PC-9 (cell line): ENCODE measurements at regions not wholly inside any gene's neighbourhood (a gene's known extent, or its start where the extent isn't known, plus 50 kb on each side); places are given as distances from the start of the nearest gene placed in this dataset.

ENCODE experiments used
- BruUV-seq: library from RNA; stranded (reverse); fragments of 400-500 nt; replicated peaks from 2 replicates; lab custom pipeline; 2021; lab: Mats Ljungman, UMichigan
- CTCF ChIA-PET: fragments of 300-600 bp; sonication (Branson Sonifier 250); formaldehyde crosslinking; loops from one replicate; lab custom pipeline; 2022; ENCODE audit warnings: antibody characterized with exemption; lab: Charles Lee
- POLR2A ChIA-PET: fragments of 300-600 bp; sonication (Branson Sonifier 250); formaldehyde crosslinking; loops from one replicate; lab custom pipeline; 2022; ENCODE audit warnings: antibody characterized with exemption; ENCODE audit not compliant: unreplicated experiment; lab: Charles Lee
- DNase-seq, 2 experiments: peaks; one replicate each; pipeline versions ENCODE4 v3.0.0 to v3.0.0-alpha.2; 2015 to 2022; ENCODE audit warnings: mixed read lengths in 1 of 2
- H2AFZ ChIP-seq: fragments of 200-600 bp; sonication (generic); 2 replicates; pipeline ENCODE4 v1.8.1; 2017; ENCODE audit warnings: antibody characterized with exemption
- H3F3A ChIP-seq: fragments of 200-600 bp; sonication (generic); 2 replicates; pipeline ENCODE4 v1.8.1; 2017; ENCODE audit warnings: antibody characterized with exemption, mild to moderate bottlenecking, low read depth; ENCODE audit not compliant: insufficient read depth
- H3K27ac ChIP-seq: fragments of 200-600 bp; sonication (generic); 2 replicates; pipeline ENCODE4 v1.6.1; 2016; ENCODE audit warnings: mixed run types
- H3K27me3 ChIP-seq: fragments of 200-600 bp; sonication (generic); 2 replicates; pipeline ENCODE4 v1.6.1; 2016; ENCODE audit warnings: low read depth, mixed run types; ENCODE audit not compliant: insufficient read depth
- H3K36me3 ChIP-seq: fragments of 200-600 bp; sonication (generic); 2 replicates; pipeline ENCODE4 v1.6.1; 2016; ENCODE audit warnings: low read depth, mixed run types
- H3K4me1 ChIP-seq: fragments of 200-600 bp; sonication (generic); replicated peaks from 2 replicates; pipeline ENCODE4 v1.6.1; 2016; ENCODE audit warnings: mixed run types; ENCODE audit not compliant: insufficient read depth
- H3K4me2 ChIP-seq: fragments of 200-600 bp; sonication (generic); 2 replicates; pipeline ENCODE4 v1.6.1; 2017; ENCODE audit warnings: mixed run types
- H3K4me3 ChIP-seq: fragments of 200-600 bp; sonication (generic); 2 replicates; pipeline ENCODE4 v1.6.1; 2016; ENCODE audit warnings: mixed run types
- H3K79me2 ChIP-seq: fragments of 200-600 bp; sonication (generic); 2 replicates; pipeline ENCODE4 v1.6.1; 2017; ENCODE audit warnings: low read depth, mixed run types
- H3K9me2 ChIP-seq: fragments of 200-600 bp; sonication (generic); 2 replicates; pipeline ENCODE4 v1.8.1; 2017; ENCODE audit warnings: mild to moderate bottlenecking; ENCODE audit not compliant: insufficient read depth
- H3K9me3 ChIP-seq: fragments of 200-600 bp; sonication (generic); 2 replicates; pipeline ENCODE4 v1.8.1; 2016; ENCODE audit warnings: low read depth; ENCODE audit not compliant: insufficient read depth
- H4K20me1 ChIP-seq: fragments of 200-600 bp; sonication (generic); 2 replicates; pipeline ENCODE4 v1.8.1; 2017; ENCODE audit not compliant: insufficient read depth
- CTCF ChIP-seq: fragments of 200-600 bp; sonication (generic); conservative IDR thresholded peaks from 2 replicates; pipeline ENCODE4 v1.6.1; 2017; ENCODE audit warnings: mixed run types, antibody characterized with exemption, mild to moderate bottlenecking, moderate library complexity
- EZH2 ChIP-seq: fragments of 200-600 bp; sonication (generic); IDR thresholded peaks from 2 replicates; pipeline ENCODE4 v1.8.0; 2017; ENCODE audit warnings: antibody characterized with exemption, low read depth
- intact Hi-C: fragments of 100-400 bp; cut with micrococcal nuclease; formaldehyde crosslinking; loops from one replicate; pipeline ENCODE4 v1.10.0; 2022; ENCODE audit not compliant: unreplicated experiment

GRCh38 chr3:110495201-110495927 is 576.3 kb upstream of the NECTIN3 start:
- peak overlapping the region; percentile 21; the same call in 1 of the 2 replicates for H3K4me2 ChIP-seq
- H3K9me2 ChIP-seq = no peaks in the 10 kb centered on the region
- no peaks in the 10 kb centered on the region for H3K4me1 ChIP-seq
- H3K79me2 ChIP-seq = no peaks in the 10 kb centered on the region
- H4K20me1 ChIP-seq = no peaks in the 10 kb centered on the region; the same call in 1 of the 2 replicates
- DNase-seq = peak in 1 of 2 experiments; percentile 60
- no peaks in the 10 kb centered on the region for H3K9me3 ChIP-seq
- H3K4me3 ChIP-seq = no peak overlapping the region
- BruUV-seq = no TSS peak
- TF ChIP-seq EZH2 = no peak
- TF ChIP-seq CTCF = no peak
- no peaks in the 10 kb centered on the region for H3K36me3 ChIP-seq
- CTCF ChIA-PET = no interaction called here
- H3K27ac ChIP-seq = no peak overlapping the region
- peak overlapping the region; percentile 68 for H2AFZ ChIP-seq
- intact Hi-C loops = loop anchor here (1.0 to 5.0 kb wide), 2 partner anchors 167 to 585 kb away; no protein-coding TSS in a partner anchor
- H3K27me3 ChIP-seq = no peaks in the 10 kb centered on the region
- POLR2A ChIA-PET = interaction anchor here (0.5 to 0.8 kb wide), 3 partner anchors 212 to 577 kb away, joined by 3 to 6 read pairs (median 4); no protein-coding TSS in a partner anchor
- no peaks in the 10 kb centered on the region for H3F3A ChIP-seq

- ChIA-PET CTCF (interaction anchor here (0.7 kb wide), 1 partner anchor 363 kb away, joined by 7 read pairs; no protein-coding TSS in a partner anchor), POLR2A (no interaction called here)
- no peaks in the 10 kb centered on the region for H3K4me1 ChIP-seq
- H3K4me3 ChIP-seq = no peak overlapping the region
- H3K27me3 ChIP-seq = no peaks in the 10 kb centered on the region
- no peak for TF ChIP-seq EZH2
- TF ChIP-seq CTCF = no peak
- H3F3A ChIP-seq = no peaks in the 10 kb centered on the region
- no TSS peak for BruUV-seq
- H3K27ac ChIP-seq = no peak overlapping the region
- H3K36me3 ChIP-seq = no peaks in the 10 kb centered on the region
- H3K9me3 ChIP-seq = no peaks in the 10 kb centered on the region
- no peaks in the 10 kb centered on the region; the same call in 1 of the 2 replicates for H3K9me2 ChIP-seq
- intact Hi-C loops = no loop called here
- H4K20me1 ChIP-seq = no peaks in the 10 kb centered on the region
- no peak for DNase-seq
- no peak overlapping the region for H2AFZ ChIP-seq
- no peaks in the 10 kb centered on the region for H3K79me2 ChIP-seq
- no peak overlapping the region for H3K4me2 ChIP-seq
Observed at GRCh38 chr3:110504401-110504800, 567.2 kb upstream of the NECTIN3 start.

- no peak for TF ChIP-seq CTCF
- no peak for TF ChIP-seq EZH2
- Histone ChIP-seq H3K27ac (no peak overlapping the region), H2AFZ (no peak overlapping the region), H3K27me3 (no peaks in the 10 kb centered on the region), H3F3A (no peaks in the 10 kb centered on the region), H3K36me3 (no peaks in the 10 kb centered on the region), H3K4me1 (no peaks in the 10 kb centered on the region), H4K20me1 (no peaks in the 10 kb centered on the region), H3K4me3 (no peak overlapping the region), H3K9me3 (no peaks in the 10 kb centered on the region), H3K9me2 (peaks cover 3% of the 10 kb centered on the region; the same call in 1 of the 2 replicates), H3K4me2 (no peak overlapping the region), H3K79me2 (no peaks in the 10 kb centered on the region)
- ChIA-PET CTCF (interaction anchor here (0.7 kb wide), 1 partner anchor 363 kb away, joined by 7 read pairs; no protein-coding TSS in a partner anchor), POLR2A (no interaction called here)
- BruUV-seq = no TSS peak
- no peak for DNase-seq
- intact Hi-C loops = no loop called here
Observed at GRCh38 chr3:110504901-110505300, 566.7 kb upstream of the NECTIN3 start.
